Upper lobe of right lung (tissue), 1 donor: ENCODE measurements at regions not wholly inside any gene's neighbourhood (a gene's known extent, or its start where the extent isn't known, plus 50 kb on each side); places are given as distances from the start of the nearest gene placed in this dataset.

ENCODE experiments used
- ATAC-seq: fragments of 200-7000 bp; cut with Tn5 transposase; one replicate; pipeline ENCODE4 v1.9.1; 2020; ENCODE audit warnings: mild to moderate bottlenecking, moderate library complexity
- DNase-seq: peaks from one replicate; pipeline ENCODE4 v3.0.0-alpha.2; 2020
- H3K27ac ChIP-seq: fragments of 200-600 bp; one replicate; pipeline ENCODE4 v1.8.0; 2022
- H3K27me3 ChIP-seq: fragments of 200-600 bp; one replicate; pipeline ENCODE4 v1.8.0; 2022; ENCODE audit warnings: mild to moderate bottlenecking
- H3K36me3 ChIP-seq: fragments of 200-600 bp; one replicate; pipeline ENCODE4 v1.8.0; 2022
- H3K4me1 ChIP-seq: fragments of 200-600 bp; one replicate; pipeline ENCODE4 v1.8.0; 2022
- H3K4me3 ChIP-seq: fragments of 200-600 bp; one replicate; pipeline ENCODE4 v1.8.0; 2022; ENCODE audit warnings: mild to moderate bottlenecking
- H3K9me3 ChIP-seq: fragments of 200-600 bp; one replicate; pipeline ENCODE4 v1.8.0; 2022
- intact Hi-C: fragments of 100-400 bp; cut with DNase I; formaldehyde crosslinking; loops from one replicate; pipeline ENCODE4 v1.11.0; 2022
- TF ChIP-seq, protein P1 (sequence below): fragments of 200-600 bp; IDR thresholded peaks from one replicate; pipeline ENCODE4 v1.8.0; 2022; ENCODE audit warnings: antibody characterized with exemption
- donor health status: DM: no; HTN: yes; CAD: no; lungs with severe emphysema.

- peaks cover 14% of the 10 kb centered on the region for H3K4me1 ChIP-seq
- intact Hi-C loops: no loop called here
- H3K36me3 ChIP-seq: no peaks in the 10 kb centered on the region
- H3K27me3 ChIP-seq: no peaks in the 10 kb centered on the region
- no peak overlapping the region for H3K27ac ChIP-seq
- TF ChIP-seq, protein P1, sequence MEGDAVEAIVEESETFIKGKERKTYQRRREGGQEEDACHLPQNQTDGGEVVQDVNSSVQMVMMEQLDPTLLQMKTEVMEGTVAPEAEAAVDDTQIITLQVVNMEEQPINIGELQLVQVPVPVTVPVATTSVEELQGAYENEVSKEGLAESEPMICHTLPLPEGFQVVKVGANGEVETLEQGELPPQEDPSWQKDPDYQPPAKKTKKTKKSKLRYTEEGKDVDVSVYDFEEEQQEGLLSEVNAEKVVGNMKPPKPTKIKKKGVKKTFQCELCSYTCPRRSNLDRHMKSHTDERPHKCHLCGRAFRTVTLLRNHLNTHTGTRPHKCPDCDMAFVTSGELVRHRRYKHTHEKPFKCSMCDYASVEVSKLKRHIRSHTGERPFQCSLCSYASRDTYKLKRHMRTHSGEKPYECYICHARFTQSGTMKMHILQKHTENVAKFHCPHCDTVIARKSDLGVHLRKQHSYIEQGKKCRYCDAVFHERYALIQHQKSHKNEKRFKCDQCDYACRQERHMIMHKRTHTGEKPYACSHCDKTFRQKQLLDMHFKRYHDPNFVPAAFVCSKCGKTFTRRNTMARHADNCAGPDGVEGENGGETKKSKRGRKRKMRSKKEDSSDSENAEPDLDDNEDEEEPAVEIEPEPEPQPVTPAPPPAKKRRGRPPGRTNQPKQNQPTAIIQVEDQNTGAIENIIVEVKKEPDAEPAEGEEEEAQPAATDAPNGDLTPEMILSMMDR: no peak
- no peaks in the 10 kb centered on the region for H3K9me3 ChIP-seq
- H3K4me3 ChIP-seq: no peak overlapping the region
- no peak for DNase-seq
- no peak for ATAC-seq
These were observed 88.4 kb downstream of the CCDC71L start for GRCh38 chr7:106572394-106573124.

- ATAC-seq (no peak), DNase-seq (no peak)
- no peak overlapping the region for H3K4me3 ChIP-seq
- no peaks in the 10 kb centered on the region for H3K36me3 ChIP-seq
- peaks cover 14% of the 10 kb centered on the region for H3K4me1 ChIP-seq
- H3K27me3 ChIP-seq: no peaks in the 10 kb centered on the region
- TF ChIP-seq, protein P1: no peak
- no peaks in the 10 kb centered on the region for H3K9me3 ChIP-seq
- no peak overlapping the region for H3K27ac ChIP-seq
- intact Hi-C loops: no loop called here
These were observed 89.4 kb downstream of the CCDC71L start for GRCh38 chr7:106571563-106571962.

DNA sequence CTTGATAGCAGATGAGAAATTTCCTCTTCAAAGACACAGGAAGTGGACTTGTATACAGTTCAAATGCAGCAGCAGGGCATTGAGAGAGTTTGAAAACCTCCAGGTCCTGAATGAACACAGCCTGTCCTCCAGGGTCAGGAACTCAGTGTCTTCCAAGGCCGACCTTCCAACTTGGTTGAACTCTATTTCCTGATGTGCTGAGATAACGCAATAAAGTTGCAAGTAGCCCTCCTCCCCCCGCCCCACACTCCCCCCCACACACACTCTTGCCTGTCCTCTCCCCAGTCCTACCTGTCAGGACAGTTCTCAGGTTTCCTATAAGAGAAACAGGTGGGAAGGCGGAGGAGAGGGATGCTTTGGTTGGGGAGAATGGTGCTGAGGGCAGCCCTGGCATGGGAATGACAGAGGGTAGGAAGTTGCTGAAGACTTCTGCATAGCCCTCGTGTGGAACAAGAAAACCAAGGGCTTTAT lies 90.0 kb downstream of the CCDC71L start:
- no peak for DNase-seq

DNA sequence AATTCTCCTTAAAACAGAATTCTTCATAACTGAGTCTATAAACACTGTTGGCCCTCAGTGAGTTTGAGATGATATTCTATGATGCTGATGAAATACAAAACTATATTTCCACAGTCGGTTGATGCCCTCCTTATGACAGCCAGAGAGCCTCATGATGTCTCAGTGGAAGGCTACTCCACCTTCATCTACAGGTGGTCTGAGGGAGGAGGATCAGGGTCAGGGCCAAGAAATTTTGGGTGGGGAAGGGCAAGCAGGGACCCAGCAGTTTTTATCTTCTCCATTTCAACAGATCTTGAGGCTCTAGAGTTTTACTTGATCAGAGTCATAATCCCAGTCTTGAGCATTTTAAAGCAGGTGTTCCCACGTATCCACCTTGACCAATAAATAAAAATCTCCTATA lies 90.8 kb downstream of the CCDC71L start:
- Histone ChIP-seq H3K27me3 (no peaks in the 10 kb centered on the region), H3K4me3 (no peak overlapping the region), H3K9me3 (no peaks in the 10 kb centered on the region), H3K36me3 (no peaks in the 10 kb centered on the region), H3K27ac (no peak overlapping the region), H3K4me1 (peaks cover 14% of the 10 kb centered on the region)
- TF ChIP-seq, protein P1: no peak
- DNase-seq (no peak), ATAC-seq (no peak)
- intact Hi-C loops: no loop called here

More for the DNA sequence above, 90.0 kb downstream of the CCDC71L start:
- intact Hi-C loops: no loop called here
- TF ChIP-seq, protein P1: no peak
- no peaks in the 10 kb centered on the region for H3K36me3 ChIP-seq
- ATAC-seq: no peak
- H3K4me1 ChIP-seq: peaks cover 14% of the 10 kb centered on the region
- no peaks in the 10 kb centered on the region for H3K27me3 ChIP-seq
- no peak overlapping the region for H3K27ac ChIP-seq
- H3K9me3 ChIP-seq: no peaks in the 10 kb centered on the region
- no peak overlapping the region for H3K4me3 ChIP-seq

DNA sequence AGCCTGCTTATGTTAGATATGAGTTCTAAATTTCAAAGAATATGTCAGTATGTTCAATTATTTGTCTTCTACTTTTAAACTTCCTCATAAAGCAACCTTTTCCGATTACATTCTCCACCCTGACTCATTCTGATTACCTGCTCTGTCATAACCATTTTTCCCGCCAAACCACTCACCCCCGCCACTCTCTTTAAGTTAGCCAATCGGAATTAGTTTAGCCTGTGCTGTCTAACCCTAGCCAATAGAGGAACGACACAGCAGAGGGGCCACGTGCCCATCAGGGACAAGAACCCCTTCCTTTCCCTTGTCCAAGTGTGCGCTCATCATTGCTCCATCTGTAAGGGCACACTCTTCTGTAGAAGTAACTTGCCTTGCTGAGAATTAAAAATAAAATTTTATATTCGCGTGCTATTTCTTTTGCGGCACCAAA lies 91.4 kb downstream of the CCDC71L start:
- TF ChIP-seq, protein P1: no peak
- DNase-seq (no peak), ATAC-seq (no peak)
- Histone ChIP-seq H3K36me3 (no peaks in the 10 kb centered on the region), H3K27me3 (no peaks in the 10 kb centered on the region), H3K27ac (no peak overlapping the region), H3K4me1 (peaks cover 14% of the 10 kb centered on the region), H3K4me3 (no peak overlapping the region), H3K9me3 (no peaks in the 10 kb centered on the region)
- intact Hi-C loops: no loop called here
